SU-DHL-6 (cell line): ENCODE measurements at regions not wholly inside any gene's neighbourhood (a gene's known extent, or its start where the extent isn't known, plus 50 kb on each side); places are given as distances from the start of the nearest gene placed in this dataset.

Experiments used
- CTCF ChIP-seq: fragments of 200-600 bp; sonication (generic); IDR thresholded peaks from one replicate; pipeline ENCODE4 v1.5.1; 2017; ENCODE audit warnings: antibody characterized with exemption, mild to moderate bottlenecking, low read length, moderate library complexity; ENCODE audit not compliant: insufficient read depth, poor library complexity, severe bottlenecking
- EZH2phosphoT487 ChIP-seq: fragments of 200-600 bp; sonication (generic), shearing (Covaris generic); conservative IDR thresholded peaks from 2 replicates; pipeline ENCODE4 v1.6.1; 2018; ENCODE audit warnings: mild to moderate bottlenecking, antibody characterized with exemption, low read length, moderate library complexity, mixed read lengths

GRCh38 chr18:45549290-45549689, 66.0 kb upstream of the SLC14A2 start:
- TF ChIP-seq CTCF (no peak), EZH2phosphoT487 (no peak)
